ENCODE measurements at regions not wholly inside any gene's neighbourhood (a gene's known extent, or its start where the extent isn't known, plus 50 kb on each side); places are given as distances from the start of the nearest gene placed in this dataset.

DNA sequence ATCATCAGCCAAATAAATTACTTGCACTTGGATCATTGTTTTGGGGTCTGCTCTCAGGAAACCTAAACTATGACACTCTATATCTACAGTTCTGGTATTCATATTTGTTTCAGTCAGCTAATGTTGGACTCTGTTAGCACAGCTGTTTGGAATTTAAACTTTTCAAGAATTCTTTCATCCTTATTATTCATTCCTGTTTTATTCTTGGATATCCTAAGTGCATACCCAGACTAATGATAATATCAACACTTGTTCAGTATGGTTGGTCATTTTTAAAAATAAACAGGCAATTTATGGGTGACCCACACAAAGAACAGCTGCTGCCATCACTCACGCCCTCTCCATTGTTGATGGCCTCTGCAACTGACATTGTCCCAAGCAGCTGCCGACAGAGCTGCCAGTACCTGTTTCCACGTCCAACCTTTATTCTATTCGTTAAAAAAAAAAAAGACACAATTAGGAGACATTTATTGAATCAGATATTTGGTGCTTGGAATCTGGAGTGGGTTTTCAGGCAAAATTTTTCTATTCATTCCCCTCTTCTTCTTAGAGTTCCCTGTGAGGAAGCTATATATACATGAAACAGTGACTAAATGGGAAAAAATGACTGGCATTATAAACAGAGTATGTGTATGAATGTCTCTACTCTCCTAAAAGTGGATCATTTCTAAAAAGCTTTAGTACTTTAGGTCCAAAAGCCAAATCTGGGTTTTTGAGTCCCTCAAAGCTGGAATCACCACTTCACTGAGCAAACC is 252.1 kb upstream of the NAV3 start:
- peaks cover 4% of the 10 kb centered on the region for H3K9me3 Mint-ChIP-seq
- DNase-seq (ENCODE audit: low spot score in 2 of 2) = no peak
- no peak for ATAC-seq
- H3K36me3 Mint-ChIP-seq = no peaks in the 10 kb centered on the region
- H3K4me1 Mint-ChIP-seq = no peaks in the 10 kb centered on the region
- H3K4me3 Mint-ChIP-seq = no peak overlapping the region
- H3K27ac Mint-ChIP-seq = no peak overlapping the region

DNA sequence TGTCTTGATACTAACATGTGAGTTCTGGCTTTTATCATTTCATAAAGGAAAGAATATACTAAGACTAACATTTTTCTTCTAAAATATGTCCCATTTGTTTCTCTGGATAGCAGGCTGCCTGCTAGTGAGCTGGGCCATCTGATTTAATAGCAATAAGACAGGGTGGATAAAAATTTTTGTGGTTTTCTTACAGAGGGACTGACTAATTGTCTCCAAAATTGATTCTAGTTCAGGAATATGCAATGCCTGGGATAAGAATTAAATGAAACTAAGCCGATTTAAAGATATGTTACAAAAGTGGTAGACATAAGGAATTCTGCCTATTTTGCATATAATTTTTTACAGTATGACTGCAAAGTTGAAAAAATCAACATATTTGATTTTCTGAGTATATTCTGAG is 252.9 kb upstream of the NAV3 start:
- H3K36me3 Mint-ChIP-seq = no peaks in the 10 kb centered on the region
- peaks cover 6% of the 10 kb centered on the region for H3K9me3 Mint-ChIP-seq
- no peak for ATAC-seq
- no peak overlapping the region for H3K4me3 Mint-ChIP-seq
- H3K4me1 Mint-ChIP-seq = no peaks in the 10 kb centered on the region
- no peak for DNase-seq (ENCODE audit: low spot score in 2 of 2)
- no peak overlapping the region for H3K27ac Mint-ChIP-seq

DNA sequence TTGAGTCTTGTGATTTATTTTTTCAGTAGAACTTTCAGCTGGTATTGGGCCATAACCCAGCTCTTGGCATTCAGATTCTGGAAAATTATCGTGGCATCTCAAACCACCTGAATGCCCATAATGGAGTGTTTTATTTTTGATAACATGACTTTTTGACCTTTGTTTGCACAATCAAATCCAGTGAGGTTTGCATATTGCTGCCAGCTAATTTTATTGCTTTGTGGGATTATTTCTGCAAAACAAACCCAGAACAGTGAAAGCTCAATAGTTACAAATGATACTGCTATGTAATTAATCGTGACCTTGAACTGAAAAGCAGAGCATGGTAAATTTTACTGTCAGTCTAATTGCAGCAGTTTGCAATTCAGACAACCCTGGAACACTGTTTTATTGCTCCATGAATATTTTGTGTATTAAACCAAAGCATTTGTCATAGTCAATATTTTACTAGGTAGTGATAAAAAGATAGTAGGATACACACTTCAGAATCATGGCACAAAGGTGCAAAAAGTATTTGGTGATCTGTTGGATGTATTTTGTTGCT is 255.2 kb upstream of the NAV3 start:
- H3K36me3 Mint-ChIP-seq = no peaks in the 10 kb centered on the region

DNA sequence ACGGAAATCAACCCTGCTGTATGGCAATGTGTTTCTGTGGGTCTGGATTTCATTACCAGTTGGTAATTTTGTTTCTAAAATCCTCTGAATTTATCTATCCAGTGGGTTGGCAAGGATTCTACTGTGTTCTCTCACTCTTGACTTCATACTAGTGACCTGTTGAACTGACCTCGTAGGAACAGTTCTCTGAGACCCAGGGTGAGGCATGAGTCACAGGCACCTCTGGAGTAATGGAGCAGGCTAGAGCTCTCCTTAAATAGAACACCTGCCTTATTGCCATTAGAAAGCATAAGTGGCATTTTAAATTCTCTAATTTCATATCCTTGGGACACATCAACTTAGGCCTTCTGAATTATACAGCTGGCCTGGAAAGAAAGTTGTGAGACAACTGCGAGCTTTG is 258.3 kb upstream of the NAV3 start:
- Mint-ChIP-seq H3K4me3 (no peak overlapping the region), H3K36me3 (no peaks in the 10 kb centered on the region), H3K27ac (no peak overlapping the region), H3K9me3 (peaks cover 12% of the 10 kb centered on the region), H3K4me1 (no peaks in the 10 kb centered on the region)
- no peak for DNase-seq (ENCODE audit: low spot score in 2 of 2)
- no peak for ATAC-seq

More for the DNA sequence above, 255.2 kb upstream of the NAV3 start:
- DNase-seq (ENCODE audit: low spot score in 2 of 2) = no peak
- ATAC-seq = no peak
- H3K27ac Mint-ChIP-seq = no peak overlapping the region
- H3K4me3 Mint-ChIP-seq = no peak overlapping the region
- H3K9me3 Mint-ChIP-seq = peaks cover 11% of the 10 kb centered on the region
- no peaks in the 10 kb centered on the region for H3K4me1 Mint-ChIP-seq

DNA sequence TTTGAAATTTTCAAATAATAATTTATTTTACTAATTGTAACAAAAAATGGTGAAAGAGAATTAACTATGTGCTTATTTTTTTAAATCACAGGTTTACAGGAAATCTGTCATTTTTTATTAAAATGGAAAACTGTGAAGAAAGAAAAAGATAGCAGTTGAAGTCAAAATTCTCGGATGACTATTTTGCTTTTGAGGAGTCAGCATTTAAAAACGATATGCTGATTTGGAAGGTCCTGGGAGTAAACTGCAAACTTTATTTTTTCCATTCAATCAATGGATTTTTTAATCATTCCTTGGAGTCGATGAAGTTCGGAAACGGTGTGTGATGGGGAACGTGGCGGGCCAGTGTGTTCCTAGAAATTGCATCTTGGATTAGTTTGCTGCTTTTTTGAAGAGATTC is 258.9 kb upstream of the NAV3 start:
- H3K27ac Mint-ChIP-seq = no peak overlapping the region
- H3K9me3 Mint-ChIP-seq = peaks cover 12% of the 10 kb centered on the region
- no peaks in the 10 kb centered on the region for H3K36me3 Mint-ChIP-seq
- no peak overlapping the region for H3K4me3 Mint-ChIP-seq
- no peak for DNase-seq (ENCODE audit: low spot score in 2 of 2)
- no peaks in the 10 kb centered on the region for H3K4me1 Mint-ChIP-seq
- no peak for ATAC-seq

DNA sequence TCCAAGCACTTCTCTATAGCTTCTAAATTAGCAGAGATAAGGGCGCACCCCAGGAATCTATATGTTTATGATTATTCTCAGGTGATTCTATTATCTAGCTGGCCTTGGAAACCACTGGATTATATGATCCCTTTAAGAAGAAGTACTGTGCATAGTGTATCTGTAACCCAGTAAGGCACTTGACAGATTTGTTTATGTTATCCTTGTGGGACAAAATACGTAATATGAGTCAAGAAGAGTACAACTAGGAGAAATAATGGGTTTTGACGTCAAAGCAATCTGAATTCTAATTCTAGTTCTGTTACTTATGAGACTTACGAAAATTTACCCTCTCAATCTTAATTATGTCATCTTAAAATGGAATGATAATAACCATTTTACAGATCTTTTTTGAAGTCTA is 259.6 kb upstream of the NAV3 start:
- ATAC-seq (no peak), DNase-seq (ENCODE audit: low spot score in 2 of 2) (no peak)
- Mint-ChIP-seq H3K27ac (no peak overlapping the region), H3K4me3 (no peak overlapping the region), H3K4me1 (no peaks in the 10 kb centered on the region), H3K9me3 (peaks cover 12% of the 10 kb centered on the region), H3K36me3 (no peaks in the 10 kb centered on the region)

DNA sequence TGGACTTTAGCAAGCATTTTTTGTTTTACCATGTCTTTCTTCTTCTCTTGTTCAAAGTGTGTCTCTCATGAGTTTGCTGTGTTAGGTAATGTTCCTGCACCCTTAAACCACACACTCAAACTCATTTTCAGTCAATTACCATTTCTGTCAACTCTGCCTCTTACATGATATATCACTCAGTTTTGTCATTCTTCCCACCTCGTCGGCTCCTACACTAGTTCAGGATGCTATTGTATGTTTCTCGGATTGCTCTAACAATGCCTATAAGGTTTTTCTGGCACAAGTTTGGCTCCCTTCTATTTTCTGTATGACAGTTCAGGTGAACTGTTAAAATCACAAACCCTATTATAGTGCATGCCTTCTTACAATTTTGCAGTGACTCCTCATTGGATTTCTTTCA is 260.8 kb upstream of the NAV3 start:
- Mint-ChIP-seq H3K4me1 (no peaks in the 10 kb centered on the region), H3K27ac (no peak overlapping the region), H3K9me3 (peaks cover 15% of the 10 kb centered on the region), H3K4me3 (no peak overlapping the region), H3K36me3 (no peaks in the 10 kb centered on the region)
- ATAC-seq (no peak), DNase-seq (ENCODE audit: low spot score in 2 of 2) (no peak)

DNA sequence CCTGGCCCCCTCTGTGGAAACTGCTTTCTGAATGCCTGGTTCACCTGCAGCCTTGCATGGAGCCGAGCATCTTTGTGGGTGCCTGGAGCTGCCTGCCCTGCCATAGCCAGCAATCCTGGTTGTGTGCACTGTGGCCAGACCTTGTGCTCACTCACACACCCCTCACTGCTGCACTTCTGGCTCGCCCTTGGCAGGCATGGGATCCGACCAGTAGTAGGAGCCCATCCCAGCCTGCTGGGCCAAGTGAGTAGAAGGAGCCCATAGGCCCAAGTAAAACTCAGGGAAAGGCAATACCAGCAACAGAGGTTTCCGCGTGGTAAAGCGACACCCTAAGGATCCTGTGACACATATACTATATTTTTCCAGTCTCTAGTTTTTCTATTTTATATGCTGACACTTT is 270.0 kb upstream of the NAV3 start:
- H3K9me3 Mint-ChIP-seq = peaks cover 15% of the 10 kb centered on the region
- no peaks in the 10 kb centered on the region for H3K4me1 Mint-ChIP-seq
- ATAC-seq (no peak), DNase-seq (ENCODE audit: low spot score in 2 of 2) (no peak)
- no peak overlapping the region for H3K4me3 Mint-ChIP-seq
- no peak overlapping the region for H3K27ac Mint-ChIP-seq
- no peaks in the 10 kb centered on the region for H3K36me3 Mint-ChIP-seq

DNA sequence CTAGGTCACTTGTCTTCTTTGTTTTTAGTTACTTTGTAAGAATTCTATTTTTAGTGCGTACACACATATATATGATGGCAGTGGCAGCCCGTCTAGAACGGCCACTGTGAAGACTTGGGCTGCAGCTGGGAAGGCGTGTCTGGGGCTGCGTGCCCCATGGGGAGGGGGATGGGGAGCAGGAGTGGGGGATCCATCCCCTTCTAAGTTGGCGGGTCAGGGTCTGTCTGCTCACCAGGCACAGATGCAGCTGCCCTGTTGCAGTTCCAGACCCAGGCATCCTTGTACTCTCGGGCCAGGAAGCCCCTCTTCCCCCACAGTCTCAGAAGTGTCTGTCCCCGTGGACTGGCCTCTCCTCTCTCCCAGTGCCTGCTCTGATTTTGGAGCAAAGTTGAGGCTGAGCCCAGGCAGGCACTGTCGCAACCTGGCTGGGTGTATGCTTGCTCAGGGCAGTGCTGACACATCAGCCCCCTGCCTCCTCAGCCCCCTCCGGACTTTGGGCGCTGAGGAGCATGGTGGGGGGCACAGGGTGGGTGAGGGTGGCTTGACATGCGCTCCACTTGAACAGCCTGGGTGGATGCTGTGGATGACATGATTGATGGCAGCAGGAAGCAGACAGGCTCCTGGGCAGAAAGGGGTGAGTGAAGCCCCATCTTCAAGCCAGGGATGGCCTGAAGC is 271.2 kb upstream of the NAV3 start:
- Mint-ChIP-seq H3K36me3 (no peaks in the 10 kb centered on the region), H3K9me3 (peaks cover 13% of the 10 kb centered on the region), H3K4me3 (no peak overlapping the region), H3K27ac (no peak overlapping the region), H3K4me1 (no peaks in the 10 kb centered on the region)
- ATAC-seq = peak; percentile 13
- DNase-seq (ENCODE audit: low spot score in 2 of 2) = no peak

DNA sequence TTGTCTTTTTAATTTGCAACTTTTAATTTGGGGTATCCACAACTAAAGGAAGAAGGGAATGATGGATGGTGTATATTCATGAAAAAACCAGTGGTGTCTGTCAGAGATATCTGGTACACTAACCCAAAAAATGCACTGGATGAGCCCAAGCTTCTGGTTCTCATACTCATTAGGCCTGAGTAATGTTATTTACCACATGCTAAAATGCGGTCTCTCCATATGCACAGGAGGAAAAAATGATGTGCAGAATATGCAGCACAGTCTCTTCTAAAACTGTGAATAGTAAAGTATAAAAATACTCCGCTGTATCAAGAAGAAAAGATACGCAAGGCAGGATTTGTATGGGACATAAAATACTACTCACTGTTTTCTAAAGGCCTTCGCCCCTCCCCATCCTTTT is 275.6 kb upstream of the NAV3 start:
- Mint-ChIP-seq H3K9me3 (peaks cover 12% of the 10 kb centered on the region), H3K4me1 (no peaks in the 10 kb centered on the region), H3K4me3 (no peak overlapping the region), H3K27ac (no peak overlapping the region), H3K36me3 (no peaks in the 10 kb centered on the region)
- DNase-seq (ENCODE audit: low spot score in 2 of 2) (no peak), ATAC-seq (no peak)

DNA sequence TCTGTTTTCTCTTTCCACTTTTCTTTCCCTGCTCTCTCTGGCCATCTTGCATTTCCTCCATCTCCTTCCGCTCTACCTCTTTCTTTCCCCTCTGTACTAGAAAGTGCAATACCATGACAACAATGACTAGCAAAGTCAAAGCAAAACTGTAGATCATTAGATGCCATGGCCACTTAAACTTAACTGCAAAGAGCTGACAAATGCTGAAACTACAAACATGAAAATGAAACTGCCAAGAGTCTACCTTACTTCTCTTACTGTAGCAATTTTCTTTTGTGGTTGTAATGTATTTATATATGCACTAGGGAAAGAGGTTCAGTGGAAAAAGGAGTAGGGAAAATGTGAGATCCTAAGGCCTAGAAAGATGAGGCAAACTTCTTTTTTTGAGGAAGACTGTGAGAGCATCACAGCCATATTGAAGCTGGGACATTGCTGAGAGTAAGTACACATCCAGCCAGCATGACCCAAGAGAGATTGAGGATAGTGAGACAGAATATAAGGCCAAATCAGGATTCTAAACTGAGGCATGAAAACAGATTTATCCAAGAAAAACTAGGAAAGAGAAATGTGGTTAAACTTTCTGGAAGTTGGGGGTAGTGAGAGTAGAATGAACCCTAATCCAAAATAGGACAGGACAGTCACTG is 276.6 kb upstream of the NAV3 start:
- no peak for DNase-seq (ENCODE audit: low spot score in 2 of 2)
- Mint-ChIP-seq H3K27ac (no peak overlapping the region), H3K9me3 (peaks cover 10% of the 10 kb centered on the region), H3K4me3 (no peak overlapping the region), H3K4me1 (no peaks in the 10 kb centered on the region), H3K36me3 (no peaks in the 10 kb centered on the region)
- no peak for ATAC-seq

DNA sequence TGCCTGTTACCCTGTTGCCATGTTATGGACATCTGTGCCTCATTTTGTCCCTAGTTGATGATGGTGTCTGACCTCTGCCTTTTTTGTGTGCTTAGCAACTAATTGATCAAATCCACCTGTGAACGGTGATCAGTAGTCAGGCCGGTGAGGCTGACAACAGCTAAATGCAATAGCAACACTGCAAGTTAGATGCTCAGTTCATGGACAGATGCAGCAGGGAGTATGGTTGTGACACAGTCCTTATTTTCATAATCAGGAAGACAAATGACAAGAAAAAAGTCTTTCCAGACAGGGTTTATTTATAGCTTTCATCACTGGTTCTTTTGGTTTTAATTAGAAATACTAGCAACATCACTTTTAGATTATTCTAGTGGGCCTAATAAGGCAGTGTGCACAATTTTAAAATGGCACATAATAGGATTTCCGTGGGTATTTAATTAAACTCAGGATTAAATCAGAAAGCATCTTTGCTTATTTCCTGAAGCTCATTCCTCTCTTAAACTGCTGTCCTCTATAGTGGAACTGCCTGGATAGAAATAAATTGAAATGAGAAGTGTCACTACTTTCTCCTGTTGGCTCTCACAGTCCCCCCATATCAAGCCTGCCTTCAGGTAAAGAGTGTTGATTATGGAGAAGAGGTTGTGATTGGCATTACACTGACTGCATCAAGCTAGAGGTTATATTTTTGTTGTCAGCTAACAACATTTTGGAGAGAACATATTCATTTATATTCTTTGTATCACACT is 281.1 kb upstream of the NAV3 start:
- DNase-seq (ENCODE audit: low spot score in 2 of 2) (no peak), ATAC-seq (no peak)
- H3K9me3 Mint-ChIP-seq = peaks cover 4% of the 10 kb centered on the region
- no peaks in the 10 kb centered on the region for H3K4me1 Mint-ChIP-seq
- no peak overlapping the region for H3K4me3 Mint-ChIP-seq
- H3K27ac Mint-ChIP-seq = no peak overlapping the region
- H3K36me3 Mint-ChIP-seq = no peaks in the 10 kb centered on the region

DNA sequence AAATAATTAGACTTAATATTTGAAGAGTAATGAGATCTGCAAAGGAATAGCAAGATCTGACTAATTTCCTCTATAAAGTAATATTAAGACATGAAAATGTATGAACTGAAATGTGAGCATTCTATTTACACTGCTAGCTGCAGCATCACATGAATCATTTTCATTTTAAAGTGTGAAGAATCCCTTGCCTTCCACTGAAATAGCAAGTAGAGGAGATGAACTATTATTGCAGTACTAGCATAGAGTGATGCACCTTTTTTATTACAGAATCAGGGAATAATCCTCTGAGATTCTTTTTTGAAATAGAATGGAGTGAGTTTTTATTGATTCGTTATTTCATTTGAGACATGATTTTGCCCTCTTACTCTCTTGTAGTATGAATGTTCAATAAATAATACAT is 281.9 kb upstream of the NAV3 start:
- no peak overlapping the region for H3K4me3 Mint-ChIP-seq

DNA sequence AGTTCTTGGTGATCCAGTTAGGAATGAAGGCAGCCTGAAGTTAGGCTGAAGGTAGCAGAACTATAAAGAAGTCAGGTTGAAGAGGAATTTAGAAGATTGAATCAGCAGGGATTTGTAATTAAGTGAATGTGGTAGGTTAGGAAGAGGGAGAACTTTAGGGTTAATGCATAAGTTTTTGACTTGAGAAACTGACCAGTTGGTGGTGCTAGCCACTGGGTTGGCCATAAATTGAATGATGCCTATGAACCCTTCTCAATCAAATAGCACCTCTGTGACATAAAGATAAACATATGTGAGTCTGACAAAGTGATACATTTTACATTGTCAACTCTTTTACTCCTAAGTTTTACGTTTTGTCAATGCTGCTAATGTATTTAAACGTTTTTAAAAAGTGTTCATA is 290.6 kb upstream of the NAV3 start:
- no peak overlapping the region for H3K27ac Mint-ChIP-seq
- H3K9me3 Mint-ChIP-seq = peaks cover 10% of the 10 kb centered on the region
- DNase-seq (ENCODE audit: low spot score in 2 of 2) (no peak), ATAC-seq (no peak)
- H3K4me3 Mint-ChIP-seq = no peak overlapping the region
- H3K4me1 Mint-ChIP-seq = no peaks in the 10 kb centered on the region
- no peaks in the 10 kb centered on the region for H3K36me3 Mint-ChIP-seq

More for the DNA sequence above, 281.9 kb upstream of the NAV3 start:
- ATAC-seq (no peak), DNase-seq (ENCODE audit: low spot score in 2 of 2) (no peak)
- no peaks in the 10 kb centered on the region for H3K4me1 Mint-ChIP-seq
- H3K27ac Mint-ChIP-seq = no peak overlapping the region
- peaks cover 1% of the 10 kb centered on the region for H3K9me3 Mint-ChIP-seq
- no peaks in the 10 kb centered on the region for H3K36me3 Mint-ChIP-seq

DNA sequence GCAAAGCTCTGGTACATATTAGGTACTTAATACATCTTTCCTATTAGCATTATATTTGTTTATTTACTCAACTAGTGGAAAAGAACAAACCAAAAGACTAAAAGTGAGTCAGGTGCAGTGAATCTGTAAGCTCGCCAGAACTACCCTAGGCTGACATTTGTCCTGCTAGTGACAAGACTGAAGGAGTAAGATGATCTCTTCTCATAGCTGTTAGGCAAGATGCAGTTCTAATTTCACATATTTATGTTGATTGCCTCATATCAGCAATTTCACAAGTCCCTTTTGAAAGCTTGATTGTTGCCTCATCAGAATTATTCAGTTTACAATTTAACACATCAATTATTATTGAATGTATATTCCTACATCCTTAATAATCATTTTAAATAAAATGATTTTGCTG is 293.0 kb upstream of the NAV3 start:
- Mint-ChIP-seq H3K4me1 (no peaks in the 10 kb centered on the region), H3K4me3 (no peak overlapping the region), H3K27ac (no peak overlapping the region), H3K9me3 (peaks cover 15% of the 10 kb centered on the region), H3K36me3 (no peaks in the 10 kb centered on the region)
- no peak for ATAC-seq
- DNase-seq (ENCODE audit: low spot score in 2 of 2) = no peak

All from stimulated activated effector memory CD8-positive, alpha-beta T cell treated with anti-CD3 and anti-CD28 coated beads, Interleukin-12 subunit alpha, Interleukin-12 subunit beta, amount 100 ng/mL, for 72 hours (primary cell).